OCI-LY1 (cell line): ENCODE measurements at regions not wholly inside any gene's neighbourhood (a gene's known extent, or its start where the extent isn't known, plus 50 kb on each side); places are given as distances from the start of the nearest gene placed in this dataset.

Experiments used
- H2AFZ ChIP-seq: fragments of 200-600 bp; sonication (generic), shearing (Covaris generic); 2 replicates; pipeline ENCODE4 v1.6.0; 2014; ENCODE audit warnings: antibody characterized with exemption, mild to moderate bottlenecking, low read length
- H3F3A ChIP-seq: fragments of 200-600 bp; sonication (generic), shearing (Covaris generic); 2 replicates; pipeline ENCODE4 v1.6.0; 2014; ENCODE audit warnings: mild to moderate bottlenecking, antibody characterized with exemption, low read length, moderate library complexity; ENCODE audit not compliant: insufficient read depth
- H3K27ac ChIP-seq: fragments of 200-600 bp; sonication (generic); 2 replicates; pipeline ENCODE4 v1.5.1; 2014; ENCODE audit warnings: low read length, mixed run types, mild to moderate bottlenecking, low read depth; ENCODE audit not compliant: poor library complexity, severe bottlenecking
- H3K27me3 ChIP-seq: fragments of 200-600 bp; sonication (generic); 2 replicates; pipeline ENCODE4 v1.6.0; 2014; ENCODE audit warnings: antibody characterized with exemption, mild to moderate bottlenecking, low read length, moderate library complexity; ENCODE audit not compliant: insufficient read depth
- H3K36me3 ChIP-seq: fragments of 200-600 bp; sonication (generic); 2 replicates; pipeline ENCODE4 v1.6.1; 2014; ENCODE audit warnings: mild to moderate bottlenecking, antibody characterized with exemption, low read length, moderate library complexity, mixed read lengths; ENCODE audit not compliant: insufficient read depth
- H3K4me1 ChIP-seq: fragments of 200-600 bp; sonication (generic); 2 replicates; pipeline ENCODE4 v1.5.1; 2014; ENCODE audit warnings: mild to moderate bottlenecking, low read length, moderate library complexity; ENCODE audit not compliant: insufficient read depth, severe bottlenecking
- H3K4me2 ChIP-seq: fragments of 200-600 bp; sonication (generic), shearing (Covaris generic); 2 replicates; pipeline ENCODE4 v1.6.1; 2014; ENCODE audit warnings: low read length
- H3K4me3 ChIP-seq: fragments of 200-600 bp; sonication (generic); 2 replicates; pipeline ENCODE4 v1.5.1; 2014; ENCODE audit warnings: low read length, low read depth, mild to moderate bottlenecking, mixed read lengths; ENCODE audit not compliant: poor library complexity, severe bottlenecking
- H3K79me2 ChIP-seq: fragments of 200-600 bp; shearing (Covaris generic); 2 replicates; pipeline ENCODE4 v1.6.1; 2016; ENCODE audit warnings: mixed run types, low read length, mixed read lengths; ENCODE audit not compliant: insufficient read depth
- H3K9ac ChIP-seq: fragments of 200-600 bp; sonication (generic), shearing (Covaris generic); 2 replicates; pipeline ENCODE4 v1.6.1; 2014; ENCODE audit warnings: mild to moderate bottlenecking, low read length, mixed read lengths
- H3K9me2 ChIP-seq: fragments of 200-600 bp; sonication (generic), shearing (Covaris generic); 2 replicates; pipeline ENCODE4 v1.6.1; 2014; ENCODE audit warnings: low read depth, mild to moderate bottlenecking, low read length, mixed read lengths
- H3K9me3 ChIP-seq: fragments of 200-600 bp; shearing (Covaris generic); 2 replicates; pipeline ENCODE4 v1.6.1; 2014; ENCODE audit warnings: low read length, mixed read lengths
- H4K20me1 ChIP-seq: fragments of 200-600 bp; sonication (generic), shearing (Covaris generic); 2 replicates; pipeline ENCODE4 v1.6.0; 2016; ENCODE audit warnings: mild to moderate bottlenecking, low read length; ENCODE audit not compliant: insufficient read depth
- EZH2 ChIP-seq: fragments of 200-600 bp; sonication (generic), shearing (Covaris generic); IDR thresholded peaks from 2 replicates; pipeline ENCODE4 v1.8.0; 2017; ENCODE audit warnings: borderline replicate concordance, mixed run types, mild to moderate bottlenecking, antibody characterized with exemption, low read length, moderate library complexity, mixed read lengths
- TF ChIP-seq, protein P1 (sequence below): fragments of 200-600 bp; sonication (generic), shearing (Covaris generic); IDR thresholded peaks from 2 replicates; pipeline ENCODE4 v1.5.1; 2017; ENCODE audit warnings: mild to moderate bottlenecking, antibody characterized with exemption, low read length, moderate library complexity, mixed read lengths

DNA sequence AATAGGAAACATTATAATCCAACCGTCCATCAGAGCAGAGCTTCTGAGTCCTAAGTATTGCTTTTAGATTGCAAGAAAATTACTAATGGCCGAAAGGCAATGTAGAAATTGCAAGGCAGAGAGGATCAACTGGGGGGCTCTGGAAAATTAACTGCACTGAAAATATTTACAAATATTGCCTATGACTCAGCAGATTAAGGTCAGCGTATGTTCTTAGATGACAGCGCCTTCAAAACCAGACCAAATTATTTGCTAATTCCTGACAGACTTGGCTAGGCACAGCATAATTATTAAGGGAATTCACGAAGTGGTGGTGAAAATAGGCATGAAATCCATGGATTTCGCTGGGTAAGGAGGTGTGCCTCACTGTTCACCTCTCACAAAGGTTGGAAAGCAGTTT, 947.7 kb downstream of the TUSC7 start:
- H3K79me2 ChIP-seq: no peaks in the 10 kb centered on the region
- H3K4me3 ChIP-seq: no peak overlapping the region
- no peak for TF ChIP-seq EZH2
- TF ChIP-seq, protein P1, sequence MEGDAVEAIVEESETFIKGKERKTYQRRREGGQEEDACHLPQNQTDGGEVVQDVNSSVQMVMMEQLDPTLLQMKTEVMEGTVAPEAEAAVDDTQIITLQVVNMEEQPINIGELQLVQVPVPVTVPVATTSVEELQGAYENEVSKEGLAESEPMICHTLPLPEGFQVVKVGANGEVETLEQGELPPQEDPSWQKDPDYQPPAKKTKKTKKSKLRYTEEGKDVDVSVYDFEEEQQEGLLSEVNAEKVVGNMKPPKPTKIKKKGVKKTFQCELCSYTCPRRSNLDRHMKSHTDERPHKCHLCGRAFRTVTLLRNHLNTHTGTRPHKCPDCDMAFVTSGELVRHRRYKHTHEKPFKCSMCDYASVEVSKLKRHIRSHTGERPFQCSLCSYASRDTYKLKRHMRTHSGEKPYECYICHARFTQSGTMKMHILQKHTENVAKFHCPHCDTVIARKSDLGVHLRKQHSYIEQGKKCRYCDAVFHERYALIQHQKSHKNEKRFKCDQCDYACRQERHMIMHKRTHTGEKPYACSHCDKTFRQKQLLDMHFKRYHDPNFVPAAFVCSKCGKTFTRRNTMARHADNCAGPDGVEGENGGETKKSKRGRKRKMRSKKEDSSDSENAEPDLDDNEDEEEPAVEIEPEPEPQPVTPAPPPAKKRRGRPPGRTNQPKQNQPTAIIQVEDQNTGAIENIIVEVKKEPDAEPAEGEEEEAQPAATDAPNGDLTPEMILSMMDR: no peak
- H3K36me3 ChIP-seq: no peaks in the 10 kb centered on the region
- no peak overlapping the region for H3K9ac ChIP-seq
- no peak overlapping the region for H3K4me2 ChIP-seq
- no peaks in the 10 kb centered on the region for H3K27me3 ChIP-seq
- H3K9me3 ChIP-seq: no peaks in the 10 kb centered on the region
- H2AFZ ChIP-seq: no peak overlapping the region
- H4K20me1 ChIP-seq: no peaks in the 10 kb centered on the region
- H3F3A ChIP-seq: no peaks in the 10 kb centered on the region
- H3K4me1 ChIP-seq: no peaks in the 10 kb centered on the region
- no peaks in the 10 kb centered on the region for H3K9me2 ChIP-seq
- H3K27ac ChIP-seq: no peak overlapping the region

GRCh38 chr3:117660941-117661817, 951.6 kb downstream of the TUSC7 start:
- H3K79me2 ChIP-seq: no peaks in the 10 kb centered on the region
- H3K27ac ChIP-seq: no peak overlapping the region
- H3K4me2 ChIP-seq: no peak overlapping the region
- no peaks in the 10 kb centered on the region for H3K9me3 ChIP-seq
- no peaks in the 10 kb centered on the region for H3F3A ChIP-seq
- no peaks in the 10 kb centered on the region for H3K9me2 ChIP-seq
- H3K36me3 ChIP-seq: no peaks in the 10 kb centered on the region
- H3K27me3 ChIP-seq: no peaks in the 10 kb centered on the region
- no peak overlapping the region for H2AFZ ChIP-seq
- H3K9ac ChIP-seq: no peak overlapping the region
- TF ChIP-seq EZH2: no peak
- H3K4me1 ChIP-seq: no peaks in the 10 kb centered on the region
- no peak overlapping the region for H3K4me3 ChIP-seq
- H4K20me1 ChIP-seq: no peaks in the 10 kb centered on the region

DNA sequence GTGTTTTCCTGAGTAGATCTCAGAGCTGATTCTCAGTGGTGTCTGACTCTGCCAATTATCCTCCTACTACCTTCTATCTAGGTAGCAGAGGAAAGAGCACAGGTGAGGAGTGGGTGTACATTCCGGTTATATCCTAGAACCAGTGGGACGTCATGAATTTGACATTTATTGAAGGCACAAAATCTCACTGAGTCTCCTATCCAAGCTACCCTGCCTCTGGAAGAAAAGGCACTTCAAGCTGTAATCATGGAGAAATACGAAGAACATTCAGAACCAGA, 952.2 kb downstream of the TUSC7 start:
- no peaks in the 10 kb centered on the region for H3K79me2 ChIP-seq
- no peaks in the 10 kb centered on the region for H3K27me3 ChIP-seq
- H3K9me3 ChIP-seq: no peaks in the 10 kb centered on the region
- H3K9ac ChIP-seq: no peak overlapping the region
- no peak for TF ChIP-seq EZH2
- TF ChIP-seq, protein P1: no peak
- no peaks in the 10 kb centered on the region for H3K4me1 ChIP-seq
- no peaks in the 10 kb centered on the region for H3K36me3 ChIP-seq
- H3K27ac ChIP-seq: no peak overlapping the region
- no peaks in the 10 kb centered on the region for H3F3A ChIP-seq
- H4K20me1 ChIP-seq: no peaks in the 10 kb centered on the region
- no peak overlapping the region for H2AFZ ChIP-seq
- H3K4me3 ChIP-seq: no peak overlapping the region
- H3K9me2 ChIP-seq: no peaks in the 10 kb centered on the region
- no peak overlapping the region for H3K4me2 ChIP-seq

- H3K27me3 ChIP-seq: no peaks in the 10 kb centered on the region
- no peaks in the 10 kb centered on the region for H3K4me1 ChIP-seq
- no peak overlapping the region for H2AFZ ChIP-seq
- no peak overlapping the region for H3K9ac ChIP-seq
- no peaks in the 10 kb centered on the region for H3K36me3 ChIP-seq
- H3K9me2 ChIP-seq: no peaks in the 10 kb centered on the region
- no peaks in the 10 kb centered on the region for H3K9me3 ChIP-seq
- H4K20me1 ChIP-seq: no peaks in the 10 kb centered on the region
- H3K27ac ChIP-seq: no peak overlapping the region
- no peak for TF ChIP-seq EZH2
- TF ChIP-seq, protein P1: no peak
- no peak overlapping the region for H3K4me3 ChIP-seq
- no peak overlapping the region for H3K4me2 ChIP-seq
- H3F3A ChIP-seq: no peaks in the 10 kb centered on the region
- no peaks in the 10 kb centered on the region for H3K79me2 ChIP-seq
Measured at GRCh38 chr3:117665296-117665695, 955.7 kb downstream of the TUSC7 start.
